ENCODE measurements at regions not wholly inside any gene's neighbourhood (a gene's known extent, or its start where the extent isn't known, plus 50 kb on each side); places are given as distances from the start of the nearest gene placed in this dataset.

GRCh38 chr12:127063339-127064072 is 1203.5 kb upstream of the TMEM132C start:
- H3K4me3 Mint-ChIP-seq, result no peak overlapping the region
- Histone ChIP-seq H3K79me1 (ENCODE audit: insufficient read depth, low read depth, low read length, poor library complexity, severe bottlenecking) (no peaks in the 10 kb centered on the region), H3K23me2 (ENCODE audit: insufficient read length, low read depth, low read length, poor library complexity, severe bottlenecking) (no peaks in the 10 kb centered on the region), H3K79me2 (ENCODE audit: insufficient read depth, low read length) (no peaks in the 10 kb centered on the region), H3K27me3 (ENCODE audit: insufficient read depth, low read length) (no peaks in the 10 kb centered on the region), H2BK20ac (ENCODE audit: low read depth, low read length, poor library complexity, severe bottlenecking) (no peak overlapping the region), H2AFZ (ENCODE audit: low read length) (no peak overlapping the region), H3K4ac (ENCODE audit: low read depth, low read length) (no peak overlapping the region), H3K56ac (ENCODE audit: insufficient read length, low read depth, low read length) (no peak overlapping the region), H4K5ac (ENCODE audit: insufficient read length, low read depth, low read length) (no peak overlapping the region), H3K4me1 (ENCODE audit: insufficient read depth, low read length) (no peaks in the 10 kb centered on the region), H3T11ph (ENCODE audit: low read length) (no peak overlapping the region), H3K23ac (ENCODE audit: insufficient read length, low read depth, low read length) (no peak overlapping the region), H3K27ac (ENCODE audit: insufficient read length, low read depth, low read length) (no peak overlapping the region), H3K4me2 (ENCODE audit: insufficient read depth, insufficient read length, low read length) (no peak overlapping the region), H2BK5ac (ENCODE audit: insufficient read length, low read length) (no peak overlapping the region), H4K91ac (ENCODE audit: insufficient read length, low read depth, low read length) (no peak overlapping the region), H2BK15ac (ENCODE audit: low read depth, low read length) (no peak overlapping the region), H2BK120ac (ENCODE audit: low read depth, low read length, poor library complexity, severe bottlenecking) (no peak overlapping the region), H4K20me1 (ENCODE audit: control insufficient read depth, insufficient read depth, insufficient read length) (no peaks in the 10 kb centered on the region), H4K8ac (replicated peaks; ENCODE audit: insufficient read length, low read depth, low read length) (no peak overlapping the region), H3K18ac (ENCODE audit: insufficient read length, low read depth, low read length) (no peak overlapping the region), H3K14ac (ENCODE audit: insufficient read depth, low read length) (no peak overlapping the region), H3K9me3 (ENCODE audit: control insufficient read depth, low read depth, low read length) (no peaks in the 10 kb centered on the region), H2AK5ac (ENCODE audit: insufficient read length, low read length) (no peak overlapping the region), H3K9ac (ENCODE audit: extremely low read depth, insufficient read length, low read length) (no peak overlapping the region), H2BK12ac (ENCODE audit: insufficient read length, low read depth, low read length) (no peak overlapping the region)
- H3K9me3 Mint-ChIP-seq, result no peaks in the 10 kb centered on the region
- H3K4me1 Mint-ChIP-seq, result peaks cover 6 to 12% of the 10 kb centered on the region in 2 experiments; a peak in 3 of 4 replicates
- H3K27me3 Mint-ChIP-seq (ENCODE audit: low read depth), result no peaks in the 10 kb centered on the region
- no peak for DNase-seq
- no CpG with 5 or more reads among the region's 18 CpGs for WGBS (ENCODE audit: extremely low coverage, insufficient read length, low lambda C conversion rate)
- TF ChIP-seq, protein P1, sequence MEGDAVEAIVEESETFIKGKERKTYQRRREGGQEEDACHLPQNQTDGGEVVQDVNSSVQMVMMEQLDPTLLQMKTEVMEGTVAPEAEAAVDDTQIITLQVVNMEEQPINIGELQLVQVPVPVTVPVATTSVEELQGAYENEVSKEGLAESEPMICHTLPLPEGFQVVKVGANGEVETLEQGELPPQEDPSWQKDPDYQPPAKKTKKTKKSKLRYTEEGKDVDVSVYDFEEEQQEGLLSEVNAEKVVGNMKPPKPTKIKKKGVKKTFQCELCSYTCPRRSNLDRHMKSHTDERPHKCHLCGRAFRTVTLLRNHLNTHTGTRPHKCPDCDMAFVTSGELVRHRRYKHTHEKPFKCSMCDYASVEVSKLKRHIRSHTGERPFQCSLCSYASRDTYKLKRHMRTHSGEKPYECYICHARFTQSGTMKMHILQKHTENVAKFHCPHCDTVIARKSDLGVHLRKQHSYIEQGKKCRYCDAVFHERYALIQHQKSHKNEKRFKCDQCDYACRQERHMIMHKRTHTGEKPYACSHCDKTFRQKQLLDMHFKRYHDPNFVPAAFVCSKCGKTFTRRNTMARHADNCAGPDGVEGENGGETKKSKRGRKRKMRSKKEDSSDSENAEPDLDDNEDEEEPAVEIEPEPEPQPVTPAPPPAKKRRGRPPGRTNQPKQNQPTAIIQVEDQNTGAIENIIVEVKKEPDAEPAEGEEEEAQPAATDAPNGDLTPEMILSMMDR (conservative IDR thresholded peaks at IDR 0.05), result no peak
- H3K36me3 Mint-ChIP-seq (ENCODE audit: insufficient read depth in 1 of 3, low read depth in 3 of 3), result no peaks in the 10 kb centered on the region
- no peak overlapping the region for H3K27ac Mint-ChIP-seq

All from H9 (cell line).